ENCODE measurements at regions not wholly inside any gene's neighbourhood (a gene's known extent, or its start where the extent isn't known, plus 50 kb on each side); places are given as distances from the start of the nearest gene placed in this dataset.

DNA sequence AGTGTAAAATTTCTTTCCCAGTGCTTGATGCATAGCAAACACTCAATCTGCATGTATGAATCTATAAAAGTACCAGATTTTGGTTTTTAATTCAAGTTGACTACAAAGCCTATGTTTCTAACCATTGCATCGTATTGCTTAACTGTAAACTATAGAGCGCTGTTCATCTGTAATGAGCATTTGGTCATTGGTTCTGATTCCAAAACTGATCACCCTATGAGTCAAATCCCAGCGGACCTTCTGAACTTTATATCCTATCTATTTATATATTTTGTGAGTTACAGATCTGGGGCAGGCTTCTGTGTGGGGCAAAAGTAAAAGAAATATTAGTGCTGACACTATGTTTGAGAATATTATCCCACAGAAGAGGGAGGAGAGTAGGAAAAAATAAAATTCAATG is 305.7 kb upstream of the TNC start:
- TF ChIP-seq, protein P1, sequence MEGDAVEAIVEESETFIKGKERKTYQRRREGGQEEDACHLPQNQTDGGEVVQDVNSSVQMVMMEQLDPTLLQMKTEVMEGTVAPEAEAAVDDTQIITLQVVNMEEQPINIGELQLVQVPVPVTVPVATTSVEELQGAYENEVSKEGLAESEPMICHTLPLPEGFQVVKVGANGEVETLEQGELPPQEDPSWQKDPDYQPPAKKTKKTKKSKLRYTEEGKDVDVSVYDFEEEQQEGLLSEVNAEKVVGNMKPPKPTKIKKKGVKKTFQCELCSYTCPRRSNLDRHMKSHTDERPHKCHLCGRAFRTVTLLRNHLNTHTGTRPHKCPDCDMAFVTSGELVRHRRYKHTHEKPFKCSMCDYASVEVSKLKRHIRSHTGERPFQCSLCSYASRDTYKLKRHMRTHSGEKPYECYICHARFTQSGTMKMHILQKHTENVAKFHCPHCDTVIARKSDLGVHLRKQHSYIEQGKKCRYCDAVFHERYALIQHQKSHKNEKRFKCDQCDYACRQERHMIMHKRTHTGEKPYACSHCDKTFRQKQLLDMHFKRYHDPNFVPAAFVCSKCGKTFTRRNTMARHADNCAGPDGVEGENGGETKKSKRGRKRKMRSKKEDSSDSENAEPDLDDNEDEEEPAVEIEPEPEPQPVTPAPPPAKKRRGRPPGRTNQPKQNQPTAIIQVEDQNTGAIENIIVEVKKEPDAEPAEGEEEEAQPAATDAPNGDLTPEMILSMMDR (IDR thresholded peaks at IDR 0.05; ENCODE audit: low read depth, low read length): no peak
- no peak for TF ChIP-seq EZH2phosphoT487 (IDR thresholded peaks at IDR 0.05; ENCODE audit: low read depth)

Measured in OCI-LY3 (cell line).